ENCODE measurements at regions not wholly inside any gene's neighbourhood (a gene's known extent, or its start where the extent isn't known, plus 50 kb on each side); places are given as distances from the start of the nearest gene placed in this dataset.

DNA sequence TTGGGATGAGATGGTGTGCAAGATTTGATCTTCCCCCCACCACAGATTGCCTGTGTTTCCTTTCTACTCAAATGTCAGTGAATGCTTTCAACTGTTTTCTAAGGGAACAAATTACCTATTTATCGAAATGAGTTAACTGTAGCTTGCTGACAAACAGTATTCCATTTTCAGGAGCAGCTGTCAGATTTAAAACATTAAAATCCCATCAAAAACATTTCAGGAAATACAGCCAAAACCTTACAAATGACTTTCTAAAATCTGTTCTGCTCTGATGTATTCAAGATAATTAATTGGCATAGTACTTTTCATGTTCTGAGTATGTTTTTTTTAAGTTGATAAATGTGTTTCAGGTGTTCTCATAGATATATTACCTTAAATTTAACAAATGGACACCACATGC, 158.0 kb upstream of the DMRTA1 start:
- TF ChIP-seq POLR2AphosphoS5 (IDR thresholded peaks at IDR 0.05): no peak
- TF ChIP-seq, protein P1, sequence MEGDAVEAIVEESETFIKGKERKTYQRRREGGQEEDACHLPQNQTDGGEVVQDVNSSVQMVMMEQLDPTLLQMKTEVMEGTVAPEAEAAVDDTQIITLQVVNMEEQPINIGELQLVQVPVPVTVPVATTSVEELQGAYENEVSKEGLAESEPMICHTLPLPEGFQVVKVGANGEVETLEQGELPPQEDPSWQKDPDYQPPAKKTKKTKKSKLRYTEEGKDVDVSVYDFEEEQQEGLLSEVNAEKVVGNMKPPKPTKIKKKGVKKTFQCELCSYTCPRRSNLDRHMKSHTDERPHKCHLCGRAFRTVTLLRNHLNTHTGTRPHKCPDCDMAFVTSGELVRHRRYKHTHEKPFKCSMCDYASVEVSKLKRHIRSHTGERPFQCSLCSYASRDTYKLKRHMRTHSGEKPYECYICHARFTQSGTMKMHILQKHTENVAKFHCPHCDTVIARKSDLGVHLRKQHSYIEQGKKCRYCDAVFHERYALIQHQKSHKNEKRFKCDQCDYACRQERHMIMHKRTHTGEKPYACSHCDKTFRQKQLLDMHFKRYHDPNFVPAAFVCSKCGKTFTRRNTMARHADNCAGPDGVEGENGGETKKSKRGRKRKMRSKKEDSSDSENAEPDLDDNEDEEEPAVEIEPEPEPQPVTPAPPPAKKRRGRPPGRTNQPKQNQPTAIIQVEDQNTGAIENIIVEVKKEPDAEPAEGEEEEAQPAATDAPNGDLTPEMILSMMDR (IDR thresholded peaks at IDR 0.05): no peak

Data from upper lobe of left lung (tissue), 4 donors.